ENCODE measurements at regions not wholly inside any gene's neighbourhood (a gene's known extent, or its start where the extent isn't known, plus 50 kb on each side); places are given as distances from the start of the nearest gene placed in this dataset.

DNA sequence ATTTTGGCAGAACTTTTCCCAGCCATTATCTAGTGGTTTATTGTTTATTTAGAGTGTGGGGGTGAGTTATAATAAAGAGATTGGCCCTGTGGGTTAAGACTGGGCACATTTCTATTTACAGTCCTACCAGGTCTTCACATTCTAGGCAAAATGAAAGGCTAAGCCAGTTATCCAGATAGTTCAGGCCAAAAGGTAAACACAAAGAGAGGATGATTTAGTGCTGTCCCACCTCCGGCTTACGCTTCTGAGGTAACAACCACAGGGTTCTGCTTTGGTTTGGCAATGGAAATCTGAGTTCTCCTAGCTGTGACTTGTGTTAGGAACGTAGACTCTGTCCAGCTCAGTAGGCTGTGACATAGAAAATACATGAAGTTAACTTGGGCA, 50.3 kb upstream of the PTPRK start (continued):
- TF ChIP-seq, protein P1, sequence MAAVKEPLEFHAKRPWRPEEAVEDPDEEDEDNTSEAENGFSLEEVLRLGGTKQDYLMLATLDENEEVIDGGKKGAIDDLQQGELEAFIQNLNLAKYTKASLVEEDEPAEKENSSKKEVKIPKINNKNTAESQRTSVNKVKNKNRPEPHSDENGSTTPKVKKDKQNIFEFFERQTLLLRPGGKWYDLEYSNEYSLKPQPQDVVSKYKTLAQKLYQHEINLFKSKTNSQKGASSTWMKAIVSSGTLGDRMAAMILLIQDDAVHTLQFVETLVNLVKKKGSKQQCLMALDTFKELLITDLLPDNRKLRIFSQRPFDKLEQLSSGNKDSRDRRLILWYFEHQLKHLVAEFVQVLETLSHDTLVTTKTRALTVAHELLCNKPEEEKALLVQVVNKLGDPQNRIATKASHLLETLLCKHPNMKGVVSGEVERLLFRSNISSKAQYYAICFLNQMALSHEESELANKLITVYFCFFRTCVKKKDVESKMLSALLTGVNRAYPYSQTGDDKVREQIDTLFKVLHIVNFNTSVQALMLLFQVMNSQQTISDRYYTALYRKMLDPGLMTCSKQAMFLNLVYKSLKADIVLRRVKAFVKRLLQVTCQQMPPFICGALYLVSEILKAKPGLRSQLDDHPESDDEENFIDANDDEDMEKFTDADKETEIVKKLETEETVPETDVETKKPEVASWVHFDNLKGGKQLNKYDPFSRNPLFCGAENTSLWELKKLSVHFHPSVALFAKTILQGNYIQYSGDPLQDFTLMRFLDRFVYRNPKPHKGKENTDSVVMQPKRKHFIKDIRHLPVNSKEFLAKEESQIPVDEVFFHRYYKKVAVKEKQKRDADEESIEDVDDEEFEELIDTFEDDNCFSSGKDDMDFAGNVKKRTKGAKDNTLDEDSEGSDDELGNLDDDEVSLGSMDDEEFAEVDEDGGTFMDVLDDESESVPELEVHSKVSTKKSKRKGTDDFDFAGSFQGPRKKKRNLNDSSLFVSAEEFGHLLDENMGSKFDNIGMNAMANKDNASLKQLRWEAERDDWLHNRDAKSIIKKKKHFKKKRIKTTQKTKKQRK (IDR thresholded peaks at IDR 0.05; ENCODE audit: low read depth, low read length), result no peak
- no peak for TF ChIP-seq PAX8 (IDR thresholded peaks at IDR 0.05)
- TF ChIP-seq RBBP5 (conservative IDR thresholded peaks at IDR 0.05), result no peak

DNA sequence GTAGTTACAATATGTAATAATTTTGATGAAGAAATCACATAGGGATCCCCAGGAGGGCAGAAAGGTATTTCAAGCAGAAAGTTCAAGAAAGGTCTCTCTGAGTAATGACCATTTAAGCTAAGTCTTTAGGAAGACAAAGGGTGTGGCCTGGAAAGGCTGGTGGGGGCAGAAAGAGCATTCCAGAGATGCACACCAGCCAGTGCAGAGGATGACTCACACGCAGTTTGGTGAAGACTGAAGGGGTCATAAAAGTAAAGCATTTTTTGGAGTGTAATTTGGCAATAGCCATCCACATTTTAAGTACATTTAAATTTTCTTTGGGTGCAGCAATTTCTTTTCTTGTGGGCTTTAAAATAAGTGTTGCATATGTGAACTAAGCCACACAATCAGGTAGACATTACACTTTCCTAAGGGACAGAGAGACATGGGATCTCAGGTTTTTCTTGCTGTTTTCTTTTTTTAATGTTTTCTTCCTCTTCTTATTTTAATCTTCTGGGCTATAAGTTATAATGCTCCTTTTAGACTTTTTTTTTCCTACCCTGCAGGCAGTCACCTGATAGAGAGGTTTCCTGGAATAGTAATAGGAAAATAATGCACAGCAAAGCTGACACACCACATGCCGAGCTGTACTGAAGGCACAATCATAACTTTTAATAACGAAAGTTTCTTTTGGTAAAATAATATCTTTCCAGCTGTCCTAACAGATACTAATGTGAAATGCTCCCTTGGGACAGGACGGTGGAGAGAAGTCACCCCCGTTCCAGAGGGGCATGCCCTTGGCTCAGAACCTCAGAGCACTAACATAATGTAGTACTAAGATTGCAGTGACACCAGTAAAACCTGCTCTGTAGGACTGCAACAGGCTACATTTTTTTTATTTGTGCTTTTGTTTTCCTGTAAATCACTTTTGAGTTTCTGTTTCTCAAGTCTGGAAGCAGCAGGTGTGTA, 49.6 kb upstream of the PTPRK start:
- SMC1A ChIA-PET (ENCODE audit: uncharacterized antibody, unreplicated experiment), result no interaction called here
- POLR2A ChIA-PET, result no interaction called here
- Histone ChIP-seq H3K9ac (ENCODE audit: control insufficient read depth, insufficient read depth, low read length) (no peak overlapping the region), H3K79me2 (ENCODE audit: control insufficient read depth, insufficient read depth, low read length) (no peaks in the 10 kb centered on the region), H3K9me3 (replicated peaks; ENCODE audit: control insufficient read depth, insufficient read depth, low read length) (no peaks in the 10 kb centered on the region), H4K20me1 (ENCODE audit: control insufficient read depth, insufficient read depth) (no peaks in the 10 kb centered on the region), H3K4me2 (ENCODE audit: control insufficient read depth, insufficient read depth) (no peak overlapping the region), H3K4me1 (ENCODE audit: control insufficient read depth, insufficient read depth, low read length) (no peaks in the 10 kb centered on the region), H3K27ac (ENCODE audit: control insufficient read depth, insufficient read depth) (no peak overlapping the region), H3K4me3 (no peak overlapping the region), H3K27me3 (replicated peaks in 1 of 2; ENCODE audit: control insufficient read depth in 2 of 2, insufficient read depth in 2 of 2, low read length in 1 of 2) (no peaks in the 10 kb centered on the region), H3K36me3 (ENCODE audit: control insufficient read depth in 2 of 2, insufficient read depth in 2 of 2, low read length in 1 of 2) (no peaks in the 10 kb centered on the region), H2AFZ (ENCODE audit: control insufficient read depth, low read depth, low read length) (no peak overlapping the region)
- no TSS peak for BruUV-seq (replicated peaks)
- CTCF ChIA-PET, result no interaction called here
- FAIRE-seq (no peak), DNase-seq (ENCODE audit: low read depth, low spot score) (no peak), ATAC-seq (no peak)
- RAD21 ChIA-PET (ENCODE audit: unreplicated experiment), result no interaction called here
- intact Hi-C loops (cut with micrococcal nuclease; ENCODE audit: unreplicated experiment), result no loop called here
- 9% methylated on average over 5 of the region's 5 CpGs for WGBS (ENCODE audit: insufficient coverage, insufficient replicate concordance, low lambda C conversion rate, missing lambda C conversion rate)
- in situ Hi-C loops (cut with MboI), result no loop called here
- no peak for TF ChIP-seq POLR2AphosphoS2 (IDR thresholded peaks at IDR 0.05; ENCODE audit: low read depth, low read length)
- TF ChIP-seq RAD21 (IDR thresholded peaks at IDR 0.05; ENCODE audit: insufficient read depth, low read depth, low read length), result no peak
- TF ChIP-seq PAX8 (IDR thresholded peaks at IDR 0.05), result no peak
- TF ChIP-seq CHD1 (IDR thresholded peaks at IDR 0.05; ENCODE audit: low read depth, low read length), result no peak
- no peak for TF ChIP-seq BACH1 (IDR thresholded peaks at IDR 0.05; ENCODE audit: borderline replicate concordance)
- no peak for TF ChIP-seq NFIC (IDR thresholded peaks at IDR 0.05; ENCODE audit: low read depth, low read length)
- no peak for TF ChIP-seq MTA3 (IDR thresholded peaks at IDR 0.05; ENCODE audit: borderline replicate concordance, low read length)
- TF ChIP-seq ZNF274 (IDR thresholded peaks at IDR 0.05; ENCODE audit: insufficient read depth, insufficient read length), result no peak
- TF ChIP-seq SMC3 (IDR thresholded peaks at IDR 0.05; ENCODE audit: borderline replicate concordance, low read length), result no peak
- TF ChIP-seq, protein P2, sequence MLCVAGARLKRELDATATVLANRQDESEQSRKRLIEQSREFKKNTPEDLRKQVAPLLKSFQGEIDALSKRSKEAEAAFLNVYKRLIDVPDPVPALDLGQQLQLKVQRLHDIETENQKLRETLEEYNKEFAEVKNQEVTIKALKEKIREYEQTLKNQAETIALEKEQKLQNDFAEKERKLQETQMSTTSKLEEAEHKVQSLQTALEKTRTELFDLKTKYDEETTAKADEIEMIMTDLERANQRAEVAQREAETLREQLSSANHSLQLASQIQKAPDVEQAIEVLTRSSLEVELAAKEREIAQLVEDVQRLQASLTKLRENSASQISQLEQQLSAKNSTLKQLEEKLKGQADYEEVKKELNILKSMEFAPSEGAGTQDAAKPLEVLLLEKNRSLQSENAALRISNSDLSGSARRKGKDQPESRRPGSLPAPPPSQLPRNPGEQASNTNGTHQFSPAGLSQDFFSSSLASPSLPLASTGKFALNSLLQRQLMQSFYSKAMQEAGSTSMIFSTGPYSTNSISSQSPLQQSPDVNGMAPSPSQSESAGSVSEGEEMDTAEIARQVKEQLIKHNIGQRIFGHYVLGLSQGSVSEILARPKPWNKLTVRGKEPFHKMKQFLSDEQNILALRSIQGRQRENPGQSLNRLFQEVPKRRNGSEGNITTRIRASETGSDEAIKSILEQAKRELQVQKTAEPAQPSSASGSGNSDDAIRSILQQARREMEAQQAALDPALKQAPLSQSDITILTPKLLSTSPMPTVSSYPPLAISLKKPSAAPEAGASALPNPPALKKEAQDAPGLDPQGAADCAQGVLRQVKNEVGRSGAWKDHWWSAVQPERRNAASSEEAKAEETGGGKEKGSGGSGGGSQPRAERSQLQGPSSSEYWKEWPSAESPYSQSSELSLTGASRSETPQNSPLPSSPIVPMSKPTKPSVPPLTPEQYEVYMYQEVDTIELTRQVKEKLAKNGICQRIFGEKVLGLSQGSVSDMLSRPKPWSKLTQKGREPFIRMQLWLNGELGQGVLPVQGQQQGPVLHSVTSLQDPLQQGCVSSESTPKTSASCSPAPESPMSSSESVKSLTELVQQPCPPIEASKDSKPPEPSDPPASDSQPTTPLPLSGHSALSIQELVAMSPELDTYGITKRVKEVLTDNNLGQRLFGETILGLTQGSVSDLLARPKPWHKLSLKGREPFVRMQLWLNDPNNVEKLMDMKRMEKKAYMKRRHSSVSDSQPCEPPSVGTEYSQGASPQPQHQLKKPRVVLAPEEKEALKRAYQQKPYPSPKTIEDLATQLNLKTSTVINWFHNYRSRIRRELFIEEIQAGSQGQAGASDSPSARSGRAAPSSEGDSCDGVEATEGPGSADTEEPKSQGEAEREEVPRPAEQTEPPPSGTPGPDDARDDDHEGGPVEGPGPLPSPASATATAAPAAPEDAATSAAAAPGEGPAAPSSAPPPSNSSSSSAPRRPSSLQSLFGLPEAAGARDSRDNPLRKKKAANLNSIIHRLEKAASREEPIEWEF (IDR thresholded peaks at IDR 0.05; ENCODE audit: insufficient replicate concordance, low read depth, low read length), result no peak
- TF ChIP-seq GATAD2B (conservative IDR thresholded peaks at IDR 0.05; ENCODE audit: low read depth), result no peak
- TF ChIP-seq SMAD5 (IDR thresholded peaks at IDR 0.05; ENCODE audit: low read depth), result no peak

Data from GM12878 (cell line).